Fibroblast of skin of right quadriceps (primary cell): ENCODE measurements at regions not wholly inside any gene's neighbourhood (a gene's known extent, or its start where the extent isn't known, plus 50 kb on each side); places are given as distances from the start of the nearest gene placed in this dataset.
"Not testable (repeated sequence)": the region's sequence is repeated elsewhere in the genome, so short reads cannot be mapped to it uniquely, and the experiment has no call there.

Source experiments
- DNase-seq: peaks from one replicate; pipeline ENCODE4 v3.0.0-alpha.2; 2013

DNA sequence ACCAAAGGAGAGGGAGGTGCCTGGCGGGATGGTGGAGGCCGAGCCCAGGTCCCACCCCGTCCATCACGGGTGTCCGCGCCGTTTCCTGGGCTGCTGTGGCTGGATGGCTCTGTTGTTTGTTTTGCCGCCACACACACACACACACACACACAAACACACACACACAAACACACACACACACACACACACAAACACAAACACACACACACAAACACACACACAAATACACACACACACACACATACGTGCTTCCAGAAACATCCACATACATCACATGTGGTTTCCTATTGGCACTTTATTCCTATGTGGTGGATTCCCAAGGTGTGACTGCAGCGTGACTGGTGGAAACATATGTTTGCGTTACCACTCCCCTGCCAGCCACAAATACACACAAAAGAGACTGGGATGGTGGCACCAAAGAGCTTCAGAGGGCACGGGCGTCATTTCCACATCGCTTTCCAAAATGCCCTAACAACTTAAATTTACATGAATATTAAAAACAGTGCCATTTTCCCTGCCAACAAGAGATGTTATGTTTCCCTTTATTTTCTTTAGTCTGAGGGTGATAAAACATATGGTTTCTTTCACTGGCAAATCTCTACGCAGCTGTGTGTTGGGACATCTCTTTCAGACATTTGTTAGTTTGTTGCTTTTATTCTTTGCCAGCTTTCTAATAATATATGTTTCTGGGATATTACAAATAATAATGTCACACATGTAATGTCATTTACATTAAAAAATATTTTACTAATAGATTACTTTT, 356.8 kb downstream of the BRD1 start:
- DNase-seq = no peak

DNA sequence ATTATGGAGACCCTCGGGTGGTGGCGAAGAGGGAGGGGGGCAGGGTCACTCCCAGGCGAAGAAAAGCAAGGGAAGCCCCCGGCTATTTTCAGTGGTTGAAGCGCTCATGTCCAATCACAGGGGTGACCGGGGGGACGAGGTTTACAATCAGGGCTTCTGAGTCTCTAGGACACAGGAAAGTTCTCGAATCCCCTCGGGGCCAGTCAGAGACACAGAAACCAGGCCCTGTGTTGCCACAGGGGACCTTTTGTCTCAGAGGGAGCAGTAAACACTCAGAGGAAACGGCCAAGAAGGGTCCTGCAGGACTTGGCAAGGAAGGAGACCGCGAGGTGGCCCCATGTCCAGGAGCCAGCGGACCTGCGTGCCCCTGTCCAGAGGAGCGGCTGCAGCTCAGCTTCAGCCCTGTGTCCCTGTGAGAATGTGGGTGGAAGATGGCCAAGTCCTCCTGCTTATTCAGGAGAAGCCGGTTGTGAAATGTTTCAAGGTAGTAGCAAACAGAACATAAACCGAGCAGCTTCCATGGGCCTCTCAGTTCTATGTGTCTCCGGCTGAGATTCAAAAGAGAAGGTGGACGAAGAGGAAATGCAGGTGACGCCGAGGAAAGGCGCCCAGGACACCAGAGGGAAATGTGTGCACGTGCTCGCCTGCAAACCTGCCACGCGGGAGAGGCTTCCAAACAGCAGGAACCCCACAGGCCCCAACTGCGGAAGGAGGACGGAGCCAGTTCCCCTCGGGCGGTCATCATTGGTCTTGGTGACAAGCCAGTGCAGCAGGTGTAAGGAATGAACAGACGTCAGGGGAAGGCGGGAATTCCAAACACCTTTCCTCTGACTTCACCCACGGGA, 357.6 kb downstream of the BRD1 start:
- no peak for DNase-seq

DNA sequence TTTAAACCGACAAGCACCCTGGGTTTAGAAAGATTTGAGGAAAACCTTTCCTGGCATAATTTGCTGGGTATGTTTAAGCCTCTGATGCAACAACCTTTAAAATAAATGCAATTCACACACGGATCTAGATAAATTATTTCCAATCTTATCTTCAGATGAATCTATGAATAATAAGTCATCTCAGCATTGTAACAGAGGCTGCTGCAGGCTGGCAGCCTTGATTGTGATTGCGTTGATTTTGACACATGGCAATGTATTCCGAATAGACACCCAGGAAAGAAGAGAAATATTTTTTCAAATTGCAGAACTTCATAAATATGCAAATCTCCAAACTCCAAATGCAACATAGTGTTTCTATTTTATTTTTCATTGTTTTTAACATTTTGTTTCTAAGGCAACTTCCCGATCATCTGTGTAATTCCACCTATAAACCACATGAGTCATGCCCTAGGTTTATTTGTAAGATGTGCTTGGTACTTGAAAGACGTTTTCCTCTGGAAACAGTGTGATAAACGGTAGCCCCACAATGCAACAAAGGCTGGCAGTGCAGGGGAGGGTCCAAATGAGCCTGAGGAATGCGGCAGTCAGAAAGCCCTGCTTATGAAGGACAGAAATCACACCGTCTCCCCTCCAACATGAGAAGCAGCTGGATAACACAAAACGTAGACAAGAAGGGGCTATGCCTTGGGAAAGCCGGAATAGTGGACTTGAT, 359.0 kb downstream of the BRD1 start:
- DNase-seq = no peak

DNA sequence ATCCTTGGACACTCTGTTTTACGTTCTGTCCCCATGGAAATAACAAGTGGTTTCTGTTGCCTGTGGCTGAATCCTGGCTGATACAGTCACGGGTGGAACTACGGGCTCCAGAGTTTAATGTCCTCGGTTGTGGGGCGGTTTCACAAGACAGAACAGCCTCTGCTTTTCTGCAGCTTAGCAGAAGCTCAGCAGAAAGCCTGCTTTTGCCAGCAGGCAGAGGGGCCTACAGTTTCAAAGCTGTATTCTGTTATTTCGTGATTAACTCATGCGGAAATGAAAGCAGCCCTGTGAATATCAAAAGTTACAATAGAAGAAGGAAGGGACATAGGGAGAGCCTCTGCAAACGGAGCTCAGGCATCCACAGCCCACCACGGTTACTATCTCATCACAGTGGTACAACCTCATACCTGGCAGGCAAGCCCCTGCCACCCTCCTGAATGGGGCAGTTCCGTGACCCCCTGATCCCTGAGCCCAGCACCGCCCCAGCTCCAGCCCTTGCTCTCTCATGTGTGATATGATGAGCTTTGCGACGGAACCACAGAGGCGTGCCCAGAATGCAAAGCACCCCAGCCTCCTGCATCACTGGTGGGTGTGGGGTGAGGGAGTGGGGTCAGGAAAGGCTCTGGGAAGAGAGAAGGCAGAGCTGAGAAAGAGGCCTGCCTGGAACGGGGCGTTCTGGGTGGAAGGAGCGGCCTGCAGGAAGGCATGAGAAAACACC, 360.6 kb downstream of the BRD1 start:
- DNase-seq = no peak

DNA sequence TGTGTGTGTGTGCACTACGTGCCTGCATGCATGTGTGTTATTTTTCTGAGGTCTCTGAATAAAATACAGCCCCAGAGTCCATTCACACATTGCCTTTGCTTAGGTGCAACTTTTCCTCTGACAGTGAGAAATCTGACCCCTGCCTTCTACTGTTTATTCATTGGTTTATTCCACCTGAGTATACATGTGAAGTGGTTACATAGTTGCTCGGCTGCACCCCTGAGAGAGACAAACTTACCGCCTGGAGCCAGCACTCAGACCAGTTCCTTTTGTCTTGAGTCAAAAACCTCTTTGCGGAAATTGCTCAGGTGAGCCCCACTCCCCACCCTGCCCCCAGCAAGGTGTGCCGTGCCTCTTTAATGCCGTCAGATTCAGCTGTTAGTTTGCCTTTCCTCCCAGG, 363.6 kb downstream of the BRD1 start:
- no peak for DNase-seq

DNA sequence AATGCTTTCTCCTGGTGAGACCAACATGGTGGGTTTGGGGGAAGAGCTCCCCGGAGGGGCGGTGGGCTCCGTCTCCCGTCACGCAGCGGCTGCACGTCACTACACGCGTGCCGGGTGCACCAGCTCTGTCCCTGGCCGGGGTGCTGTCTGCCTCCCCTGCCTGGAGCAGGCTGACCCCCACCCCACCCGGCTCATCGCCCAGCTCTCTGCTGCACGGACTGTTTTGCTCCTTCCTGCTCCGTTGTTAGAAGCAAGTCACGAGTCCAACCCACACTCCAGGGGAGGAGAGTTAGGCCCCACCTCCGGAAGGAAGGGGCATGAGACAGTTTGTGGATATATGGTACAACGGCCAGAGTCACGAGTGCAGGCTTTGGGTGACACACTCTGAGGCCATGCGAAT, 364.9 kb downstream of the BRD1 start:
- no peak for DNase-seq

DNA sequence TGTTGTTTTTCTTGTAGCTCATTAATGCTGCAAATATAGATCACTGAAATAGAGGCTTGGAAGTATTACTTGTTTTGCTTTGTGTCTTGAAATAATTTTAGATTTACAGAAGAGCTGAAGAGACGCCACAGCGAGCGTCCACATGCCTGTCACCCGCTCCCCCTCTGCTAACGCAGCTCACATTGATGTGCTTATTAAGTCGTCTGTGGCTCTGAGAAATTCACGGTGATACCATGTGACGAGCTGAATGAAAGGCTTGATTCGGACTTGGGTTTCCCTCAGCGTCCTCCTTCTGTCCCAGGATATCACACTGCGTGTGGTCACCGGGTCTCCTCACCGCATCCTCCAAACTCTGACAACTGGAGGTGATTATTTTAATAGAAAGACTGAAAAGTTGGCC, 365.4 kb downstream of the BRD1 start:
- DNase-seq = no peak

DNA sequence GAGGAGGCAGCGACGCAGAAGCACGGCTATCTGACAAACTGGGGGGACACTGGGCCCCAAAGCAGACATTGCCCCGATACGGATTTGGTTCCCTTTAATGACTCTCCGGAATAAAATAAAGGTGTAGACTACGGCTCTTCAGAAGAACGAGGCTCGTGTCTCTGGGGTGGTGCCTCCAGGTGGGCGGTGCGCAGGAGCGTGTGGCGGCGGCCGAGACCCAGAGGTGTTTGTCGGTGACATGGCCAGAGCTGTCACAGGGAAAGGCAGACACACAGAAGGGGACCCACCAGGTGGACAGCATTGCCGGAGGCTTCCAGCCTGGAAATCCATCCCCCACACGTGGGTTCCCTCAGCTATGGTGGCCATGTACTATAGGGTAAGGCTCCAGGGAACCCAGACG, 366.0 kb downstream of the BRD1 start:
- no peak for DNase-seq

DNA sequence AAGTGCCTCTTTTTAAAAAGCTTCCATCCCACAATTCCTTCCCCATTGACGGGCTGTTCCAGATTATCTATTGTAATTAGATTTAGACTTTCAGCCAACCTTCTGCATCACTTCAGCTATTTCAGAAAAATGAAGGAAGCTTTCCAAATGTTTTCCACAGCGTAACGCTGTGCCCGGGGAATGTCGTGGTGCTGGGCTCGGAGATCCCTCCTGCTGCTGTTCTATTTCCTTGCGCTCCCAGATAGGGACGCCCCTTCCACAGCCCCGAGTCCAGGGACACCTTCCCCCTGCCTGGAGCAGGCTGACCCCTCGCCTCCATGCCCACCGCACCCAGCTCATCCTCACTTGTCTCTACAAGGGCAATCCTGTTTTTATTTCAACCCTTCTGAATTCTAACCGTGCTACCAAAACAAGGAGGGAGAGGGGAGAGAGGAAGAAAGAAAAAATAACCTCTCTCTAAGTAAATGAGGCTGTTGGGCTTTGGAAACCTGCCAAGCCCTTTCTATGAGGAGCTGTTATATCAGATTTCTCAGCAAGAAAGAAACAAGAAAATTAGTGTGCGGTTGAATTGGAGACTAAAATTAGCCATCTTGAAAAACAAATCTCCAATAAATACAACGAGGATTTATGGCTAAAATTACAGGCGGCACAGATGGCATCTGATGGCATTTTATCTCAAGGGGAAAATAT, 366.9 kb downstream of the BRD1 start:
- DNase-seq = no peak

DNA sequence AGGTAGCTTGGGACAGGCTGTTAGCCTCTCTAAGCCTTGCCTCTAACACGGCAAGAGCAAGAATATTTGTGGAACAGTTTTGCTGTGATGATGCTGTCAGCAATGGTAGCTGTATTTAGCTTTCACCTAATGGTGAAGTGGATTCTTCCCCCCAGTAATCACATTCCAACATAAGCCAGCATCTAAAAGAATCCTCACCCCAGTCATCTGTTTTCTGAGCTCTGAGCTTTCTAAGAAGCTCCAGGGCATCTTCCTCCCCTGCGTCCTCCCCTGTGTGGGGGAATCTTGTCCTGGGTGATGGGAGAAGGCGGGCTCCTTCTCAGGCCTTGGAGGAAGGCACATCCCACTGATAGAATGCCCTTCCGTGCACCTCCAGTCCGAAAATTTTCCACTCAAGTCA, 367.6 kb downstream of the BRD1 start:
- no peak for DNase-seq

DNA sequence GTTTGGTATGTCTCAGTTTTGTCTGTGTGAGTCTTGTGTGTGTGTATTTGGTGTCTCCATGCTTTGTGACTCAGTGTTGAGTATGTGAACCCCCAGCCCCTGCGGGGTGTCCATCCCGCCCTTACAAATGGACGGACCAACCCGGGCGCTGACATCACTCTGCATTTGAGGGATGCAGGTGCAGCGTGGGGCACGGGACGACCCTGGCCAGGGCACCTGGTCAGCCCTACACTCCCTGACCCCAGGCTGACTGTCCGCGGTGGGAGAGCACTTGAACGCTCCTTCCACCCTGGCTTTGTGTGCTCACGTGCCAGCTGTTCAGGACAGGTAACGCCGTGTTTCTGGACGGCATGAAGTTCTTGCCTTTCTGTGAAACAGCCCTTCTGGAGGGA, 369.0 kb downstream of the BRD1 start:
- no peak for DNase-seq

DNA sequence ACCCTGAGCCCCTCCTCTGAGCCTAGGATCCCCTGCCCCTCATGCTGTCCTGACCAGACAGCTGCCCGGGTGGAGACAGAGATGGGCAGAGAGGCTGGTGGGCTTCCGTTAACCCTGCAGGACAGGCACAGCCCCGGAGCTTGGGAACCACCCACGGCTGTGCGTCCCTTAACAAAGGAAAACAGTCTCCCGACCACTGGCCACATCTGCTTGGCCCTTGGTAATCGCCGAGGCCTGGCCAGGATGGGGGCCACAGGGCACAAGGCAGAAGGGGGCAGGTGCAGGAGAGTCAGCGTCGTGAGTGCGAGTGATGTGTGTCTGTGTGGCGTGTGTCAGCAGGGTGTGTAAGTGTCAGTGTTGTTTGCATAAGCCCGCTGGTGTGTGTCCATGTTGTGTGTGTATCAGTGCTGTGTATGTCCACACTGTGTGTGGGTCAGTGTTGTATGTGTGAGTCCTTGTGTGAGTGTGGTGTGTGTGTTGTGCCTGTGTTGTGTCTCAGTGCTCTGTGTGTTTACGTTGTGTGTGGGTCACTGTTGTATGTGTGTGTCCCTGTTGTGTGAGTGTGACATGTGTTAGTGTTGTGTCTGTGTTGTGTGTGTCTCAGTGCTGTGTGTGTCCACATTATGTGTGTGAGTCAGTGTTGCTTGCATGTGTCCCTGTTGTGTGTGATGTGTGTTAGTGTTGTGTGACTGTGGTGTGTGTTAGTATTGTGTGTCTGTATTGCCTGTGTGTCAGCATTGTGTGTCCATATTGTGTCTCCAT, 369.5 kb downstream of the BRD1 start:
- DNase-seq = no peak

DNA sequence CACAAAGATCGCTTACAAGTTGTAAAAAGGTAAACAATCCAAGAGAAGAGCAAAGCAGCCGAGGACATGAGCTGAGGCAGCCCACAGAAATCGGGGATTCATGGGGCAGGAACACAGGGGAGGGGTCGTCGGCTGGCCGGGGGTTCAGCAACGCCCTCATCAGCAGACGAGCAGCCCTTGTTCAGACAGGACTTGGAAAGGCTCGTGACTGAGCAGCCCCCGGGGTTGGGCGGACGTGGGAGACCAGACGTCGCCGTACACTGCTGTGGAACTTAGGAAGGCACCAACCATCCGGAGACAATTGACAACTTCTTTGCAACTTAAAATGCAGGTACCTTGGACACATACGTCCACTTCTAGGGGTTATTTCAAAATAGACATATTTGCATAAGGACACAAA, 370.5 kb downstream of the BRD1 start:
- DNase-seq = no peak

DNA sequence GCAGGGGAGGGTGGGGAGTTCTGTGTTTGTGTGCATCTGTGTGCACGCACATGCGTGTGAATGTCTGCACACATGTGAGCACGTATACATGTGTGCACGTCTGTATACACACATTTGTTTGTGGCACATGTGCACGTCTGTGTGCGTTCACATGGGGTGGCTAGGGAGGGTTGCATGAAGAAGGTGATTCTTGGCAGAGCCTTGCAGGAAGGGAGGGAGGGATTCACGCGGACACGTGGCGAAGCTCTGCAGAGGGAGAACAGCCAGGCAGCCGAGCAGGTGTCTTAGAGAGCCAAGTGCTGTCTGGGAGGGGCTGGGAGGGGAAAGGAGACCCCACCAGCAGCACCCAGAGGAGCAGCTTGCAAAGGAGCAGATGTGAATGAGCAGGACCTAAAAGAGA, 372.1 kb downstream of the BRD1 start:
- DNase-seq = no peak

DNA sequence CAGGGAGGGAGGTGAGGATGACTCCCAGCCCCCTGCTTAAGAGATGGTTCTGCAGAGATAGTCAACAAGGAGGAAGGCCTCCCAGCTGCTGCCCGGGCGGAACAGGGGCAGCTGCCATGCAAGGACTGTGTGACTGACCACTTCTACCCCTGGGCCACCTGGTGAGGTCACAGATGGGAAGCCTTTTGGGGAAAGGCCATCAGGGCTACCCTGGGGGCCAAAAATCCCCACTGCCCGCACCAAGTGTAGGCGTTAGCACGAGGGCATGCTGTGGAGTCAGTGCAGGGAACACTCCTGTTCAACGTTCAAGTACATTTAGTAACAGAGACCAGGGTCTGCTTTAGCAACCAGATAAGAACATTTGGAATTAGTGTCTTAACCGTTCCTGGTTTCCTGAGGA, 372.9 kb downstream of the BRD1 start:
- no peak for DNase-seq

DNA sequence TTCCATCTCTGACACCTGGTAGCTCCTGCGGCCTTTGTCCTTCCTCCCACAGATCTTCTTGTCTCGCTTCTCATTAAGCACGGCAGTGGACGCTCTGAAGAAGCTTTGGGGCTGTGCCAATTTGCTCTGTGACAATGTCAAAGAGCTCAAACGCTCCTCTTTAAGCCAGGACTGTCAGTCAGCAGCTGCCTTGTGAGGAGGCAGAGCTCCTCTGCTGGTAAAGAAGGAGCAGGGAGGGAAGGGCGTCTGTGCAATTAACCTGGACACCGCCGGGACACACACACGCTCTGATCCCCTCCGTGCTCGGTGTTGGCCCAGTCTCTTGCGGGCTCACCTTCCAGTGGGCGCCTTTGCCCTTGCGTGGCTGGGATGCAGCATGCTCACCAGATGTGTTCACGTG, 373.9 kb downstream of the BRD1 start:
- DNase-seq = no peak

DNA sequence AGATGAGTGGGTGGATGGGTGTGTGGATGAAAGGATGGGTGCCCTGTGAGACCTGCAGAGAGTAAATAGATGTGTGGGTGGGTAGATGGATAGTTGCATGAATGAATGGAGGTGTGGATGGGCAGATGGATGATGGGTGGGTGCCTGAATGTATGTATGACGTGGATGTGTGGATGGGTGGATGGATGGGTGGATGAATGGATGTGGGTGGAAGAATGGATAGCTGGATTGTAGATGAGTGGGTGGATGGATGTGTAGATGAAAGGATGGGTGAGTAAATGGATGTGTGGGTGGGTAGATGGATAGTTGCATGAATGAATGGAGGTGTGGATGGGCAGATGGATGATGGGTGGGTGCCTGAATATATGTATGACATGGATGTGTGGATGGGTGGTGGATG, 374.7 kb downstream of the BRD1 start:
- not testable (repeated sequence) for DNase-seq

DNA sequence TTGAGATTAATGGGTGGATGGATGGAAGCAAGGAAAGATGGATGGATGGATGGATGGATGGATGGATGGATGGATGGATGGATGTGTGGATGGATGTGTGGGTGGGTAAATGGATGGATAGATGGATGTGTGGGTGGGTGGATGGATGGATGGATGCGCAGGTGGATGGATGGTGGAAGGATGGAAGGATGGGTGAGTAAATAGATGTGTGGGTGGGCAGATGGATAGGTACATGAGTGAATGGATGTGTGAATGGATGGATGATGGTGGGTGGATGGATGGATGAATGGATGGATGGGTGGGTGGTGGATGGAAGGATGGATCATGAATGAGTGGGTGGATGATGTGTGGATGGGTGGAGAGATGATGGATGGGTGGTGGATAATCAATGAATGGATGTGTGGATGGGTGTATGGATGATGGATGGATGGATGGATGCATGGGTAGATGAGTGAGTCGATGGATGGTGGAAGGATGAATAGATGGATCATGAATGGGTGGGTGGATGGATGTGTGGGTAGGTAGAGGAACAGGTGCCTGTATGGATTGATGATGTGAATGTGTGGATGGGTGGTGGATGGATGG, 375.2 kb downstream of the BRD1 start:
- no peak for DNase-seq

DNA sequence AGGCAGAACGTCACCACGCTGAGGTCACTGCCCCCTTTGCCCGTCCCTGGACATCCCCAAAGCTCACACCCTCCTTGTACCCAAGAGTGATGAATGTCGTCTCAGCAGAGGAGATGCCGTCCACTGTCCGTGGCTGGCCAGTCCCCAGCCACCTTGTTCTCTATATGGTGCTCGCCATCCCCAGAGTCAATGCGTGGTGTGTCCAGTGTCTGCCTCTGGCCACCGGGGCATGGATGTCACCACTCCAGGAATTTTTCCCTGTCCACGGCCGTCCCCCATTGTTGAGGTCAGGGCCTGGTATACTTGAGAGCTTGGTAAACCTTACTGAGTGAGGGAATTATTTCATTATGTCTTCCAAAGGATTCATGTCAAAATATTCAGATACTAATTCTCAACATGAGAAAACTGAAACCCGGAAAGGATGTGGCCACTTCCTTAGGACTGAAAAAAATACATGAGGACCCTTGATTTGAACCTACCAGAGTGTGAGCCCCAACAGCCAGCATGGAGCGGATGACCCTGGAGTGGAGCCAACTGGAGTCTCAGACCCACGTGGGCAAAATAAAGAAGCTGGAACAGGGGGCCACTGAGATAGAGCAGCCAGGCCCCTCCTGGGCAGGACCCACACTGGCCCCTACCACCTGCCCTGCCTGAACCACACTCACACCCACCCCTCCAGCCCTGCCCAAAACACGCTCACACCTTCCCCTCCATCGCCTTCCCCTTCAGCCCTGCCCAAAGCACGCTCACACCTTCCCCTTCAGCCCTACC, 376.4 kb downstream of the BRD1 start:
- DNase-seq = no peak

DNA sequence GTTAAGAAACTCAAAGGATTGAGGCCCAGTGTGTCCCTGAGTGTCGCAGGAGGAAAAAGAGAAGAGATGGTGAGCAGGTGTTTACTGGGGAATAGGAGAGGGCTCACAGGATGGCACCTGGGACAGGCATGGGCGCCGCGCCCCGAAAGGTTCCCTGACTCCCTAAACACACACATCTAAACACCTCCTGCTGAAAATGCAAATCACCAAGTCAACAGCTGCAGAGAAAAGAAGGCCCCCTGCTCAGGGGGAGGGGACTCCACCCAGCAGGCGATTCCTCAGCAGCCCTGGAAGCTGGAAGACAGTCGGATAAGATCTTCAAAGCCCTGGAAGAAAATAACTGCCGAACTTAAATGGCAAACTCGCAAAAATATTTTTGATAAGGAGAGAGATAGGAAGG, 377.2 kb downstream of the BRD1 start:
- DNase-seq = no peak
